HG03520 (cell line): ENCODE measurements at regions not wholly inside any gene's neighbourhood (a gene's known extent, or its start where the extent isn't known, plus 50 kb on each side); places are given as distances from the start of the nearest gene placed in this dataset.

Source experiments
- ATAC-seq: cut with Tn5 transposase; IDR thresholded peaks from one replicate; pipeline ENCODE4 v1.9.1; 2021; ENCODE audit warnings: mild to moderate bottlenecking, moderate library complexity; ENCODE audit not compliant: unreplicated experiment

DNA sequence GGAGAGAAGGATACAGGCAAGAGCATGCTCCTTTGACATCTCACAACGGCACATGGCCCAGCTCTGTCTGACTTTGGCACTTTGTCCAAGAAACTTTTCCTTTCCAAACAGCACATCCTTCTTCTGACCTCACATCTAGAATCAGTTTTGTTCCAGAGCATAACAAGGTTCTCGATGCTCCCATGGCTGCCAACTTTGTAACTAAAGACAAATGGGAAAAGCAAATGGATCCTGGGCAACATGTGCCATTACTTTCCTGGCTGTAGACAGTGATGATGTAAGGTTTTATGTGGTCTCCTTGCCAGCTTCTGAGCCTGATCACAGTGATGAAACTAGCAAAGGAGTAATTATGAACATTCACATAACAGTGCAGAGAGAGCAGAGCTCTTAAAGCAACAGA, 171.8 kb upstream of the C1orf87 start:
- ATAC-seq: no peak

GRCh38 chr1:60244906-60245305, 171.3 kb upstream of the C1orf87 start:
- no peak for ATAC-seq

GRCh38 chr1:60235275-60235674, 161.7 kb upstream of the C1orf87 start:
- no peak for ATAC-seq

DNA sequence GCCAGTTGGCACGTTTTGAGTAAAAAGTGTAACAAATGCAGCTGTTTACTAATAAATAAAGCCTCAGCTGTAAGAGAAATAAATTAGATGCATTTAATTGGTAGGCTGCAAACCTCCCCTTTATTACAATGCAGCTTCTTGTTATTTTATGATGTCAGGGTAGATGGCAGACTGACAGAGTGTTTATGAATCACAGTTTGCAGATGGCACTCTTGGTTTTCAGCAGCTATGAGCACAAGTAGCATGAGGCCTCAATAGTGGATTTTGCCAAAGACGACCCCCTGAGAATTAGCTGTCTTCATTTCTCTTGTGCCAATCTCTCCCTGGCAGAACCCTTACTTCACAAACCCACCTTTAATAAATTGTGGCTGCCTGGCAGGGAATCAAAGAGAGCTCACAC, 161.2 kb upstream of the C1orf87 start:
- ATAC-seq: no peak

GRCh38 chr1:60229821-60230220, 156.3 kb upstream of the C1orf87 start:
- no peak for ATAC-seq

GRCh38 chr1:60228041-60228491, 154.5 kb upstream of the C1orf87 start:
- no peak for ATAC-seq

GRCh38 chr1:60227601-60228000, 154.0 kb upstream of the C1orf87 start:
- ATAC-seq: no peak

DNA sequence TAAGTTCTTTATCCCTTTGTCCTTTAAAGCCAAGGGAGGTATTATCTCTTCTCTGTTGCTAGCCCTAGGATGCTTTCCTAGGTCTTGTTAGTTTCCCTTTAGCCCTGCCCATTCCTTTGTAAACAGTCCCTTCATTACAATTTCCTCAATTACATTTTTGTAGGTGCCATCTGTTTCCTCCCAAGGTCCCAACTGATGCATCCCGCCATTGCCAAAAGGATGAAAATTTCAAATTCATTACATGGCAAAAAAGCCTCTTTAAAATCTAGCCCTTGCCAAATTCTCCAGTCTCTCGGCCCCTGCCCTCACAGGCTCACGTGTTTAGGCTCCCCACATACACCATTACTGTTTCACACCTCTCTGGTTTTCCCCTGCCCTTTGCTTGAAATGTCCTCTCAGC, 151.9 kb upstream of the C1orf87 start:
- ATAC-seq: no peak

- no peak for ATAC-seq
Observed at GRCh38 chr1:60224523-60224922, 151.0 kb upstream of the C1orf87 start.

DNA sequence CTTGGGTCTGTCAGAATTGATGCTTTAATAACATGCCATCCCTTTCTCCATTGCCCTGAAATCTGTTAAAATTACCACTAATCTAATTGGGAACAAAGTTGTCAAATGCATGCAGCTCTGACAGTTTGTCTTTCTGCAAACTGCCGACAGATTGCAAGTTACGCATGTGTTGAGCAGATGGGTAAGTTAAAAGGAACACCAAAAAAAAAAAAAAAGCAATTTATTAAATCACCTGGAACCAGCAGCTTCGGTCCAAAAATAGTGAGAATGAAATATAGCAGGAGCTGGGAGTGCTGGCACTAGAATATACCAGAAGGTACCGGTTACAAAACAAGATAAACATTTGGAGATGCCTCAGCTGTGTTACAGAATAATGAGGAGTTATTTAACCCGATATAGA, 149.6 kb upstream of the C1orf87 start:
- no peak for ATAC-seq

DNA sequence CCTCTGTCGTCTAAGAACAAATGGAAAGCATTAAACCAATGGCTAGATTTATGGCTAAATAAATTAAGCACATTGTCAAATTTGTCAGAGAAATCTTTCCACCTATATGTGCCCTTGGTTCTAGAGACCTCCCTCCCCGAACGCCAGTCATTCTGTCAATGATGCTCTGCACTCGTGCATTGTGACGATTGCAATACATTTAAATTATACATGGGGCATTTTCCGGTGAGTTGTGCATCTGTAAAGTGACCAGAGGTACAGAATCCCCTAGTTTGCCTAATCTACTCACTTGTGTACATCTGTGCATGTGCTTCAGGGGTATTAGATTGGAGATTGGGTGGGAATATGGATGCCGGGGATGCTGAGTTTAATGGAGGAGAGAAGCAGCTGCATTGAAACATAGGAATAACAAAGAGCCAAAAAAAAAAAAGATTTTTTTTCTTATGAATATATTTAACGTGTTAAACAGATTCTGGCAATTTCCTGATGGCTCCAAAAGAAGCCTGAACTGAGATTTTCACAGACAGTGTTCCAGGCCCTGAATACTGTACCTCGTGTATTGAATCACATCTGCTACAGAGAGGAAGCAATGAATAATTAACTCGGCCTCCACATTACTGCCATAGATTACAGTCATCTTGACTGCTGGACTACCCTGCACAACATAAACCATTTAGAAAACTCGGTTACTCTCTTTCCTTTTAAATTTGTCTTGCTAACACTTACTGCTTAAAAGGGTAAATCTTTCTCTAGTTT, 149.0 kb upstream of the C1orf87 start:
- ATAC-seq: no peak

- no peak for ATAC-seq
Observed at GRCh38 chr1:60213253-60213652, 139.7 kb upstream of the C1orf87 start.

GRCh38 chr1:60196026-60196425, 122.5 kb upstream of the C1orf87 start:
- no peak for ATAC-seq

DNA sequence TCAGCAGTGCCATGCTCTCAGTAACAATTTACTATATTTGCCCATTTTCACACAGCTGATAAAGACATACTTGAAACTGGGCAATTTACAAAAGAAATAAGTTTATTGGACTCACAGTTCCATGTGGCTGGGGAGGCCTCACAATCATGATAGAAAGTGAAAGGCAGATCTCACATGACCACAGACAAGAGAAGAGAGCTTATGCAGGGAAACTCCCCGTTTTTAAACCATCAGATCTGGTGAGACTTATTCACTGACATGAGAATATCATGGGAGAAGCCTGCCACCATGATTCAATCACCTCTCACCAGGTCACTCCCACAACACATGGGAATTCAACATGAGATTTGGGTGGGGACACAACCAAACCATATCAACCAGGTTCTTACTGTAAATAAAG, 112.1 kb upstream of the C1orf87 start:
- ATAC-seq: no peak

DNA sequence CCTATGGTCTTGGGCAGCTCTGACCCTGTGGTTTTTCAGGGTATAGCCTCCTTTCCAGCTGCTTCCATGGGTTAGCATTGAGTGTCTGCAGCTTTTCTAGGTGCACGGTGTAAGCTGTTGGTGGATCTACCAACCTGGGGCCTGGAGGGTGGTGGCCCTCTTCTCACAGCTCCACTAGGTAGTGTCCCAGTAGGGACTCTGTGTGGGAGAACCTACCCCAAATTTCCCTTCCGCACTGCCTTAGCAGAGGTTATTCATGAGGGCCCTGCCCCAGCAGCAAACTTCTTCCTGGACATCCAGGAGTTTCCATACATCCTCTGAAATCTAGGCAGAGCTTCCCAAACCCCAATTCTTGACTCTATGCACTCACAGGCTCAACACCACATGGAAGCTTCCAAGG, 111.0 kb upstream of the C1orf87 start:
- ATAC-seq: no peak

DNA sequence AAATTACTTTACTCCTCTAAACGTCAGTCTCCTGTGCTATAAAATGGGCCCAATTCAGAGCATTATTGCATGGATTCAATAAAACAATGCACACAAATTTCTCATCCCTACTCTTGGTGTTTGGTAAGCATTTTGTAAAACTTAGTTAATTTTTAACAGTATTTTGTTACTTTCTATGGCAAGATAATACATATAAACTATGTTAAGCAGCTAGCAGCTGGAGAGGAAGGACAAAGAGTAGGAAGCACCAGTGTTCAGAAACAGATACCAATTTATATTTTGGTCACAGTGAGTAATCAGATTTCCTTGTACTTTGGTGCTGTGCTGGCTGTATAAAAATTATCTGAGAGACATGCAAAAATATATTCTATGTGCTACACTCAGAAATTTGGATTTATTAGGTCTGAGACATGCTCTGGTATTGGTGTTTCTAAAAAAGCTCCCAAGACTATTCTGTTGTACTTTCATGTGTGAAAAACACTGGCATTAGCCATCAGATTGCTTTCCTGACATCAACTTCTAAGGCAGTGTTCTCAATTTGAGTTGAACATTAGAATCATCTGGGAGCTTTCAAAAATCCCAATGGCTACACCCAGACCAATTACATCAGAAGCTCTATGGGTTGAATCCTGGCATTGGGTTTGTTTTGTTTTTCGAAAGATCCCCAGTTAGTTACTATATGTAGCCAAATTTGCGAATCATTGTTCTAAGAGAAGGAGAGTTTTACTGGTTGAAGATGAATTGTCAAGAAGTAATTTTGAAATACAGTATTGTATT, 100.3 kb upstream of the C1orf87 start:
- no peak for ATAC-seq

GRCh38 chr1:60173006-60173405, 99.4 kb upstream of the C1orf87 start:
- no peak for ATAC-seq

- no peak for ATAC-seq
Observed at GRCh38 chr1:60171801-60172200, 98.2 kb upstream of the C1orf87 start.

GRCh38 chr1:60170709-60171108, 97.1 kb upstream of the C1orf87 start:
- ATAC-seq: no peak

DNA sequence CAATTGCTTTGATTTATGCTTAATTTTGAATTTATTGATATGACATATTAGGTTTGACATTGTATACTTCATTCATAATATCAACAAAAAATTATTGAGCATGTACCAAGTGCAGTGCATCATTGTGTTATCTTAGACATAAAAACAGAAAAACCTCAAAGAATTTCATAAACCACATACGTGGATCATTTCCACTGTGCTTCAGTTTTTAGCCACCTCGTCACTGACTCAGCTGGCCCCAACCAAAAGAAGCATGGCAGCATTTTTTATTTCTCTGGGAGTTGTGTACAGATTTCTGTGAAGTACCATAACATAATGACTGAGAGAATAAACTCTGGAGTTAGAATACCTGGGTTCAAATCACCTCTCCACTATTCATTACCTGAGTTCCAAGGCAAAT, 95.6 kb upstream of the C1orf87 start:
- no peak for ATAC-seq

- no peak for ATAC-seq
Observed at GRCh38 chr1:60162936-60163335, 89.4 kb upstream of the C1orf87 start.

- no peak for ATAC-seq
Observed at GRCh38 chr1:60160141-60160540, 86.6 kb upstream of the C1orf87 start.
